ENCODE measurements at regions not wholly inside any gene's neighbourhood (a gene's known extent, or its start where the extent isn't known, plus 50 kb on each side); places are given as distances from the start of the nearest gene placed in this dataset.

GRCh38 chr4:18858229-18858922 is 836.8 kb upstream of the LCORL start:
- H3K9ac ChIP-seq (ENCODE audit: control insufficient read depth, insufficient read depth, low read length) = no peak overlapping the region
- SMC1A ChIA-PET (ENCODE audit: uncharacterized antibody, unreplicated experiment) = no interaction called here
- CTCF ChIA-PET = no interaction called here
- POLR2A ChIA-PET = no interaction called here
- no peaks in the 10 kb centered on the region for H3K79me2 ChIP-seq (ENCODE audit: control insufficient read depth, insufficient read depth, low read length)
- no peaks in the 10 kb centered on the region for H3K27me3 ChIP-seq (replicated peaks in 1 of 2; ENCODE audit: control insufficient read depth in 2 of 2, insufficient read depth in 2 of 2, low read length in 1 of 2)
- no peak overlapping the region for H3K27ac ChIP-seq (ENCODE audit: control insufficient read depth, insufficient read depth)
- no TSS peak for BruUV-seq (replicated peaks)
- H4K20me1 ChIP-seq (ENCODE audit: control insufficient read depth, insufficient read depth) = no peaks in the 10 kb centered on the region
- DNase-seq (ENCODE audit: low read depth, low spot score) (no peak), ATAC-seq (no peak), FAIRE-seq (no peak)
- no peak overlapping the region for H3K4me3 ChIP-seq
- H3K4me1 ChIP-seq (ENCODE audit: control insufficient read depth, insufficient read depth, low read length) = no peaks in the 10 kb centered on the region
- no peak overlapping the region for H3K4me2 ChIP-seq (ENCODE audit: control insufficient read depth, insufficient read depth)
- H3K9me3 ChIP-seq (replicated peaks; ENCODE audit: control insufficient read depth, insufficient read depth, low read length) = no peaks in the 10 kb centered on the region
- in situ Hi-C loops (cut with MboI) = no loop called here
- 15% methylated on average over 6 of the region's 6 CpGs for WGBS (ENCODE audit: insufficient coverage, insufficient replicate concordance, low lambda C conversion rate, missing lambda C conversion rate)
- intact Hi-C loops (cut with micrococcal nuclease; ENCODE audit: unreplicated experiment) = no loop called here
- no peaks in the 10 kb centered on the region for H3K36me3 ChIP-seq (ENCODE audit: control insufficient read depth in 2 of 2, insufficient read depth in 2 of 2, low read length in 1 of 2)
- no peak overlapping the region for H2AFZ ChIP-seq (ENCODE audit: control insufficient read depth, low read depth, low read length)
- RAD21 ChIA-PET (ENCODE audit: unreplicated experiment) = no interaction called here
- no peak for TF ChIP-seq ZBTB11 (CRISPR knock-in tag; IDR thresholded peaks at IDR 0.05)
- no peak for TF ChIP-seq WRNIP1 (IDR thresholded peaks at IDR 0.05; ENCODE audit: borderline replicate concordance, low read depth, low read length)
- no peak for TF ChIP-seq ZBTB33 (IDR thresholded peaks at IDR 0.05)
- no peak for TF ChIP-seq SIX5 (IDR thresholded peaks at IDR 0.05; ENCODE audit: low read depth, low read length, severe bottlenecking)
- TF ChIP-seq EGR1 (IDR thresholded peaks at IDR 0.05; ENCODE audit: borderline replicate concordance in 1 of 2, low read depth in 2 of 2, low read length in 2 of 2) = no peak
- no peak for TF ChIP-seq POLR2A (IDR thresholded peaks at IDR 0.05; ENCODE audit: low read depth, low read length)
- TF ChIP-seq RELA (IDR thresholded peaks at IDR 0.05; ENCODE audit: borderline replicate concordance, partially characterized antibody) = no peak
- TF ChIP-seq NFXL1 (IDR thresholded peaks at IDR 0.05; ENCODE audit: borderline replicate concordance) = no peak
- TF ChIP-seq BCLAF1 (IDR thresholded peaks at IDR 0.05) = no peak
- TF ChIP-seq ATF2 (IDR thresholded peaks at IDR 0.05; ENCODE audit: low read length) = no peak
- no peak for TF ChIP-seq HDAC6 (IDR thresholded peaks at IDR 0.05; ENCODE audit: unreplicated experiment)

Measured in GM12878 (cell line).